ENCODE measurements at regions not wholly inside any gene's neighbourhood (a gene's known extent, or its start where the extent isn't known, plus 50 kb on each side); places are given as distances from the start of the nearest gene placed in this dataset.
A peak's percentile ranks its signal among the peaks of the same experiment; 100 is the strongest.

DNA sequence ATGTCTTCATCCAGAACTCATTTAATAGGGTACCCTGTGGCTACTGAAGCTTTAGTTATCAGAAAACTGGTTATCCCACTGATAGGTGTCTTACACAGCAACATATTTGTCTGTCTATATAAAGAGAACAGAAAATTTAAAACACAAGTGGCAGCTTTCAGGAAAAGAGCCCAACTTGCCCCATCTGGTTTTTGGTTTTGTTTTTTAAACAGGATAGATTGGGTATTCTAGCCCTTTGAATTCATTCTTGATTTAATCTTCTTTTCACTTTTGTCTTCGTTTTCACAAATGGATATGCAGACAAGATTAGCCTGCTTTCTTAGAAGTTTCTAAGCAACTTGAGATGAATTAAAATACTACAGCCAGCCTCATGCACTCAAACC is 91.3 kb downstream of the KLF6 start:
- Histone ChIP-seq H3K4me1 (no peaks in the 10 kb centered on the region), H3K27me3 (no peaks in the 10 kb centered on the region), H3K27ac (peak overlapping the region in 1 of 2 donors; percentile 19), H3K9me3 (no peaks in the 10 kb centered on the region), H3K4me3 (no peak overlapping the region), H3K36me3 (ENCODE audit: low read depth, missing control alignments) (no peaks in the 10 kb centered on the region)
- 59 to 63% methylated on average over 1 of the region's 1 CpG for WGBS, 2 donors
- no peak for DNase-seq
- intact Hi-C loops (cut with DNase I; ENCODE audit: low total_unique reads): no loop called here
- TF ChIP-seq, protein P1, sequence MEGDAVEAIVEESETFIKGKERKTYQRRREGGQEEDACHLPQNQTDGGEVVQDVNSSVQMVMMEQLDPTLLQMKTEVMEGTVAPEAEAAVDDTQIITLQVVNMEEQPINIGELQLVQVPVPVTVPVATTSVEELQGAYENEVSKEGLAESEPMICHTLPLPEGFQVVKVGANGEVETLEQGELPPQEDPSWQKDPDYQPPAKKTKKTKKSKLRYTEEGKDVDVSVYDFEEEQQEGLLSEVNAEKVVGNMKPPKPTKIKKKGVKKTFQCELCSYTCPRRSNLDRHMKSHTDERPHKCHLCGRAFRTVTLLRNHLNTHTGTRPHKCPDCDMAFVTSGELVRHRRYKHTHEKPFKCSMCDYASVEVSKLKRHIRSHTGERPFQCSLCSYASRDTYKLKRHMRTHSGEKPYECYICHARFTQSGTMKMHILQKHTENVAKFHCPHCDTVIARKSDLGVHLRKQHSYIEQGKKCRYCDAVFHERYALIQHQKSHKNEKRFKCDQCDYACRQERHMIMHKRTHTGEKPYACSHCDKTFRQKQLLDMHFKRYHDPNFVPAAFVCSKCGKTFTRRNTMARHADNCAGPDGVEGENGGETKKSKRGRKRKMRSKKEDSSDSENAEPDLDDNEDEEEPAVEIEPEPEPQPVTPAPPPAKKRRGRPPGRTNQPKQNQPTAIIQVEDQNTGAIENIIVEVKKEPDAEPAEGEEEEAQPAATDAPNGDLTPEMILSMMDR (IDR thresholded peaks at IDR 0.05): no peak
- no peak for TF ChIP-seq POLR2A (IDR thresholded peaks at IDR 0.05)

DNA sequence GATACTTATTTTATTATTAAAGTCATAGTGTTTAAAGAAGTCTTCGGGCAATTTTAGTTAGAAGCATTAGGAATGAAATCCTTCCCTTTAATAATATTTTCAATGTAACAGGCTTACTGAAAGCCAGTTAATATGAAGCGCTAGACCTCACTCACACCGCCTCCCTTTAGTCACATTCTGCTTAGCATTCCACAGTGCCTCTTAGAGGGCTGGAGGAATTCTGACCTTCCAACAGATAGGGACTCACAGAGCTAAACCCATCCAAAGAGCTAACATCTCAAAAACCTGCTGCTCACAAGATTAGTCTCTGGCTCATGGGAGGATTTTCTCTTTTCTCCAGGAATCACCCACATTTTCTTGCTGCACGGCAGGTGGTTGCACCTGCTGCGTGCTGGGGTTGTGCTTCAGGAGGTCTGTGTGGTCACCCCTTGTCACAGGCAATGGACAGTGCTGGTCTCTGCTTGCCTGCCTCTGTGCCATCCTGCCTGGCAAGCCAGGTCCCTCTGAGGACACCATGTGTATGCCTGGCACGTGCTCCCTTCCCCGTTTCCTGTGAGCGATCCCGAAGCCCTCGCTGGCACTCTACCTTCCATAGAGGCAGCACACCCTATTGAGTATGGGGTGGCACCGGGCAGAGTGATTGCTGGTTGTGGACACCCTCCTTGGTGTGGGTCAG is 91.8 kb downstream of the KLF6 start:
- WGBS, 2 donors: 77 to 86% methylated on average over 6 to 11 of the region's 11 CpGs
- no peaks in the 10 kb centered on the region for H3K4me1 ChIP-seq
- H3K9me3 ChIP-seq: no peaks in the 10 kb centered on the region
- peak overlapping the region; percentile 19 for H3K27ac ChIP-seq
- H3K36me3 ChIP-seq (ENCODE audit: low read depth, missing control alignments): no peaks in the 10 kb centered on the region
- TF ChIP-seq POLR2A (IDR thresholded peaks at IDR 0.05): no peak
- TF ChIP-seq, protein P1 (IDR thresholded peaks at IDR 0.05): no peak
- no peaks in the 10 kb centered on the region for H3K27me3 ChIP-seq
- peak; percentile 36 for DNase-seq
- H3K4me3 ChIP-seq: no peak overlapping the region
- intact Hi-C loops (cut with DNase I; ENCODE audit: low total_unique reads): no loop called here

DNA sequence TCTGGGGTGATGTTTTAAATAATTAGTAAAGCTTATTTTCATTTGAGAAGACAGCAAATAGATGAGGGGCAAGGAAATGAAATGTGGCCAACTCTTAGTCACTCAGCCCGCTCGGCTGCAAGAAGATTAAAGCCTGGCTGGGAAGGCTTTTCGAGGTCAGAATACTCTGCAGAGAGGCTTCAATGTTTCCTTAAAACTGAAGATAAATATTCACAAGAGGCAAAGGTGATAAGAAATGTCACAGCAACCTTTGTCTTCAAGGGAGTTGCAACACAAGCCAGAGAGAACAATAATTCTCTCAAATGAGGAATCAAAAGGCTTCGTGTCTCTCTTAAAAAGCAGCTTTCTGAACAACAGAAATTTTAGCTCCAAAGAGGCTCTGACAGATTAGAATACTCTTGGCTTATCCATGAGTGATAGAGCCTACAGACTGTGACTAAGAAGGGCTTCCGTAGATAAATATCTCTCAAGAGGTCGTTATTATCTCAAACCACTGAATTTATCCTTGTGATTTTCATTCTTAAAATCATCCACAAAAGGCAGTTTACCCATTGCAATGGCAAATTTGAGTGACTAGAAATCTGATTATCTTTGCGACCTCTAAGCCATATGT is 92.5 kb downstream of the KLF6 start:
- intact Hi-C loops (cut with DNase I; ENCODE audit: low total_unique reads): no loop called here

DNA sequence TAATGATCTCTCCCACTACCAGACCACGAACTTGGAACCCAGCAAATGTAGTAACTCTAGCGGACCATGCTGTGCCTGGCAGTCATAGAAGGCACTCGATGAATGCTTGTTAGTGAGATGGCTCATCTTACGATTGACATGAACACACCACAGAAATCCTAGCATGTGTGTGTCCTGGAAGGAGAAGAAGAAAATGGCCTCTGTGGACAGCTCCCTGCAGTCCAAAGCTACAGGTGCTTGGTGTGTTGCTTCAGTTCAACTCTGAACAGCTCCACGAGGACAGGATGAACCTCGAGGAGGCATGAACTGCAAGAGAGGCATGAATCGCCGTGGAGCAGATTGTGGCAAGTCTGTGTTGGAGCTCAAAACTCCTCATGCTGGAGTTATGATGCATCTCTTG is 93.5 kb downstream of the KLF6 start:
- Histone ChIP-seq H3K4me3 (no peak overlapping the region), H3K36me3 (ENCODE audit: low read depth, missing control alignments) (no peaks in the 10 kb centered on the region), H3K27ac (no peak overlapping the region), H3K27me3 (no peaks in the 10 kb centered on the region), H3K9me3 (no peaks in the 10 kb centered on the region), H3K4me1 (no peaks in the 10 kb centered on the region)
- 78 to 80% methylated on average over 8 of the region's 8 CpGs for WGBS, 2 donors
- TF ChIP-seq, protein P1 (IDR thresholded peaks at IDR 0.05): no peak
- TF ChIP-seq POLR2A (IDR thresholded peaks at IDR 0.05): no peak
- DNase-seq: peak; percentile 70
- intact Hi-C loops (cut with DNase I; ENCODE audit: low total_unique reads): no loop called here

More for the DNA sequence above, 92.5 kb downstream of the KLF6 start:
- Histone ChIP-seq H3K27ac (peak overlapping the region; percentile 19), H3K4me1 (no peaks in the 10 kb centered on the region), H3K27me3 (no peaks in the 10 kb centered on the region), H3K36me3 (ENCODE audit: low read depth, missing control alignments) (no peaks in the 10 kb centered on the region), H3K4me3 (no peak overlapping the region), H3K9me3 (no peaks in the 10 kb centered on the region)
- 56 to 63% methylated on average over 7 of the region's 7 CpGs for WGBS, 2 donors
- TF ChIP-seq POLR2A (IDR thresholded peaks at IDR 0.05): no peak
- TF ChIP-seq, protein P1 (IDR thresholded peaks at IDR 0.05): no peak
- DNase-seq: peak; percentile 61
